Caco-2 (cell line): ENCODE measurements at regions not wholly inside any gene's neighbourhood (a gene's known extent, or its start where the extent isn't known, plus 50 kb on each side); places are given as distances from the start of the nearest gene placed in this dataset.

ENCODE experiments used
- BruUV-seq: library from RNA; stranded (reverse); fragments of 400-500 nt; replicated peaks from 2 replicates; lab custom pipeline; 2021; lab: Mats Ljungman, UMichigan
- CTCF ChIA-PET: fragments of 300-600 bp; sonication (Branson Sonifier 250); formaldehyde crosslinking; loops from one replicate; lab custom pipeline; 2022; ENCODE audit warnings: antibody characterized with exemption; lab: Charles Lee
- POLR2A ChIA-PET: fragments of 300-600 bp; sonication (Branson Sonifier 250); formaldehyde crosslinking; loops from one replicate; lab custom pipeline; 2022; ENCODE audit warnings: antibody characterized with exemption; lab: Charles Lee
- DNase-seq, 2 experiments: peaks; one replicate each; pipeline versions ENCODE4 v3.0.0 to v3.0.0-alpha.2; 2020 to 2022
- H3K27me3 ChIP-seq: replicated peaks from 2 replicates; pipeline ENCODE4 v1.6.0; 2011; ENCODE audit warnings: low read length; ENCODE audit not compliant: control insufficient read depth, insufficient read depth
- H3K36me3 ChIP-seq: 2 replicates; pipeline ENCODE4 v1.5.1; 2011; ENCODE audit warnings: low read length; ENCODE audit not compliant: control insufficient read depth, insufficient read depth
- H3K4me1 ChIP-seq: fragments of 250-450 bp; sonication (Bioruptor Pico); 2 replicates; pipeline ENCODE4 v1.5.1; 2020; ENCODE audit warnings: mild to moderate bottlenecking
- H3K4me3 ChIP-seq: 2 replicates; pipeline ENCODE4 v1.5.1; 2011; ENCODE audit warnings: low read depth, mild to moderate bottlenecking, control low read depth, low read length
- H3K9me3 ChIP-seq: fragments of 250-450 bp; sonication (Bioruptor Pico); 2 replicates; pipeline ENCODE4 v1.5.1; 2020; ENCODE audit warnings: mild to moderate bottlenecking, moderate library complexity
- H3K27ac Mint-ChIP-seq: one replicate; pipeline ENCODE4 v1.8.0; 2022; ENCODE audit warnings: mixed read lengths; ENCODE audit not compliant: unreplicated experiment
- H3K27me3 Mint-ChIP-seq: one replicate; pipeline ENCODE4 v1.8.0; 2022; ENCODE audit warnings: mixed read lengths; ENCODE audit not compliant: insufficient read depth, unreplicated experiment
- H3K36me3 Mint-ChIP-seq: one replicate; pipeline ENCODE4 v1.8.0; 2022; ENCODE audit warnings: mild to moderate bottlenecking, mixed read lengths; ENCODE audit not compliant: insufficient read depth, unreplicated experiment
- H3K4me1 Mint-ChIP-seq: one replicate; pipeline ENCODE4 v1.8.0; 2022; ENCODE audit warnings: low read depth, mixed read lengths; ENCODE audit not compliant: unreplicated experiment
- H3K4me3 Mint-ChIP-seq: one replicate; pipeline ENCODE4 v1.8.0; 2022; ENCODE audit warnings: mild to moderate bottlenecking, moderate library complexity, mixed read lengths; ENCODE audit not compliant: unreplicated experiment
- H3K9me3 Mint-ChIP-seq: one replicate; pipeline ENCODE4 v1.8.0; 2022; ENCODE audit warnings: mixed read lengths; ENCODE audit not compliant: unreplicated experiment
- CTCF ChIP-seq, 2 experiments: fragments of 200-600 bp in 1 of 2; IDR thresholded peaks; 1 replicate in 1 of 2; 2 replicates in 1 of 2; pipeline versions ENCODE4 v1.5.1 to v1.8.0; 2011 to 2022; ENCODE audit warnings: antibody characterized with exemption in 1 of 2, control low read depth in 1 of 2, inconsistent platforms in 1 of 2, low read depth in 1 of 2, low read length in 1 of 2, mild to moderate bottlenecking in 1 of 2, moderate library complexity in 1 of 2; ENCODE audit not compliant: insufficient read depth in 1 of 2, severe bottlenecking in 1 of 2, unreplicated experiment in 1 of 2
- intact Hi-C: fragments of 100-400 bp; cut with micrococcal nuclease; formaldehyde crosslinking; loops from one replicate; pipeline ENCODE4 v1.10.0; 2022; ENCODE audit not compliant: unreplicated experiment

- H3K4me3 Mint-ChIP-seq: no peak overlapping the region
- Histone ChIP-seq H3K36me3 (no peaks in the 10 kb centered on the region), H3K4me1 (peaks cover 14% of the 10 kb centered on the region; the same call in 1 of the 2 replicates), H3K27me3 (no peaks in the 10 kb centered on the region), H3K9me3 (peaks cover 21% of the 10 kb centered on the region), H3K4me3 (no peak overlapping the region)
- no peaks in the 10 kb centered on the region for H3K4me1 Mint-ChIP-seq
- no TSS peak for BruUV-seq
- ChIA-PET POLR2A (no interaction called here), CTCF (no interaction called here)
- intact Hi-C loops: no loop called here
- H3K27ac Mint-ChIP-seq: no peak overlapping the region
- no peak for DNase-seq
- peaks cover 17% of the 10 kb centered on the region for H3K9me3 Mint-ChIP-seq
- peaks cover 5% of the 10 kb centered on the region for H3K36me3 Mint-ChIP-seq
- no peaks in the 10 kb centered on the region for H3K27me3 Mint-ChIP-seq
- no peak for TF ChIP-seq CTCF (IDR thresholded peaks at IDR 0.05; ENCODE audit: insufficient read depth in 1 of 2, low read depth in 1 of 2, low read length in 1 of 2, severe bottlenecking in 1 of 2, unreplicated experiment in 1 of 2)
Measured at GRCh38 chr2:184410160-184410559, 188.2 kb upstream of the ZNF804A start.

GRCh38 chr2:184413221-184413620 is 185.1 kb upstream of the ZNF804A start:
- H3K27me3 ChIP-seq: no peaks in the 10 kb centered on the region
- DNase-seq: no peak
- intact Hi-C loops: no loop called here
- H3K27ac Mint-ChIP-seq: no peak overlapping the region
- H3K27me3 Mint-ChIP-seq: no peaks in the 10 kb centered on the region
- H3K4me3 ChIP-seq: no peak overlapping the region
- no peaks in the 10 kb centered on the region for H3K36me3 Mint-ChIP-seq
- CTCF ChIA-PET: no interaction called here
- POLR2A ChIA-PET: no interaction called here
- H3K36me3 ChIP-seq: no peaks in the 10 kb centered on the region
- peaks cover 1% of the 10 kb centered on the region for H3K9me3 ChIP-seq
- peaks cover 4% of the 10 kb centered on the region for H3K9me3 Mint-ChIP-seq
- H3K4me1 ChIP-seq: no peaks in the 10 kb centered on the region
- no TSS peak for BruUV-seq
- no peak overlapping the region for H3K4me3 Mint-ChIP-seq
- no peaks in the 10 kb centered on the region for H3K4me1 Mint-ChIP-seq
- no peak for TF ChIP-seq CTCF (IDR thresholded peaks at IDR 0.05; ENCODE audit: insufficient read depth in 1 of 2, low read depth in 1 of 2, low read length in 1 of 2, severe bottlenecking in 1 of 2, unreplicated experiment in 1 of 2)

GRCh38 chr2:184413671-184414229 is 184.6 kb upstream of the ZNF804A start:
- H3K4me3 ChIP-seq: no peak overlapping the region
- intact Hi-C loops: no loop called here
- no peaks in the 10 kb centered on the region for H3K36me3 ChIP-seq
- Mint-ChIP-seq H3K27ac (no peak overlapping the region), H3K36me3 (no peaks in the 10 kb centered on the region), H3K4me3 (no peak overlapping the region), H3K9me3 (no peaks in the 10 kb centered on the region), H3K27me3 (no peaks in the 10 kb centered on the region), H3K4me1 (no peaks in the 10 kb centered on the region)
- POLR2A ChIA-PET: no interaction called here
- TF ChIP-seq CTCF (IDR thresholded peaks at IDR 0.05; ENCODE audit: insufficient read depth in 1 of 2, low read depth in 1 of 2, low read length in 1 of 2, severe bottlenecking in 1 of 2, unreplicated experiment in 1 of 2): no peak
- DNase-seq: no peak
- H3K27me3 ChIP-seq: no peaks in the 10 kb centered on the region
- CTCF ChIA-PET: no interaction called here
- no TSS peak for BruUV-seq
- H3K9me3 ChIP-seq: no peaks in the 10 kb centered on the region
- no peaks in the 10 kb centered on the region for H3K4me1 ChIP-seq
